HepG2 (cell line): ENCODE measurements at regions not wholly inside any gene's neighbourhood (a gene's known extent, or its start where the extent isn't known, plus 50 kb on each side); places are given as distances from the start of the nearest gene placed in this dataset.

Experiments used
- ATAC-seq: fragments of 200-7000 bp; cut with Tn5 transposase; 3 replicates; pipeline ENCODE4 v1.9.1; 2020; ENCODE audit warnings: mild to moderate bottlenecking, moderate library complexity
- BruUV-seq: library from RNA; stranded (reverse); fragments of 400-500 nt; replicated peaks from 2 replicates; lab custom pipeline; 2021; lab: Mats Ljungman, UMichigan
- CTCF ChIA-PET: fragments of 300-600 bp; formaldehyde crosslinking; extraction: SDS; loops from one replicate; lab custom pipeline; 2021; ENCODE audit warnings: low total read pairs, inconsistent platforms, low intra/inter-chr PET ratio; lab: Yijun Ruan, JAX
- POLR2A ChIA-PET: fragments of 350-600 bp; sonication (Branson Sonifier 250); formaldehyde crosslinking; loops from one replicate; lab custom pipeline; 2020; ENCODE audit warnings: antibody characterized with exemption, inconsistent platforms; lab: Yijun Ruan, JAX
- DNase-seq: peaks from one replicate; pipeline ENCODE4 v3.0.0-alpha.2; 2015; ENCODE audit warnings: low spot score
- FAIRE-seq: peaks from 3 replicates; lab custom pipeline; 2011; peaks lifted over from hg19 to GRCh38; lab: Jason Lieb, UNC
- H2AFZ ChIP-seq: one replicate; pipeline ENCODE4 v1.6.1; 2011; ENCODE audit warnings: low read length, inconsistent platforms
- H3K27ac ChIP-seq: fragments of 300-600 bp; 3 replicates; pipeline ENCODE4 v1.8.0; 2011; ENCODE audit warnings: mixed run types, mild to moderate bottlenecking, mixed read lengths, low read length, inconsistent platforms; ENCODE audit not compliant: insufficient read depth; ENCODE audit errors: extremely low read length
- H3K27me3 ChIP-seq, 2 experiments: fragments of 200-600 bp in 1 of 2; 2 replicates in 1 of 2; 3 replicates in 1 of 2; pipeline versions ENCODE4 v1.6.0 to v1.8.0; 2011; ENCODE audit warnings: low read length in 2 of 2, mild to moderate bottlenecking in 2 of 2, moderate library complexity in 2 of 2, inconsistent platforms in 1 of 2; ENCODE audit not compliant: insufficient read depth in 2 of 2, control insufficient read depth in 1 of 2
- H3K36me3 ChIP-seq, 2 experiments: fragments of 200-600 bp in 1 of 2; replicated peaks in 1 of 2; 2 replicates in 1 of 2; 3 replicates in 1 of 2; pipeline versions ENCODE4 v1.5.1 to v1.8.0; 2011; ENCODE audit warnings: low read length in 2 of 2, inconsistent platforms in 1 of 2; ENCODE audit not compliant: insufficient read depth in 2 of 2, control insufficient read depth in 1 of 2
- H3K4me1 ChIP-seq: 2 replicates; pipeline ENCODE4 v1.5.1; 2012; ENCODE audit warnings: low read length, inconsistent platforms; ENCODE audit not compliant: insufficient read depth
- H3K4me2 ChIP-seq: 2 replicates; pipeline ENCODE4 v1.6.0; 2011; ENCODE audit warnings: low read depth, low read length, inconsistent platforms
- H3K4me3 ChIP-seq, 3 experiments: fragments of 200-600 bp in 1 of 3; sonication (generic), shearing (Covaris generic) in 1 of 3; replicated peaks in 1 of 3; 2 replicates each; pipeline ENCODE4 v1.5.1; 2011 to 2016; ENCODE audit warnings: low read length in 3 of 3, inconsistent platforms in 2 of 3, low read depth in 2 of 3, mild to moderate bottlenecking in 2 of 3, control low read depth in 1 of 3, mixed read lengths in 1 of 3; ENCODE audit not compliant: insufficient read depth in 1 of 3
- H3K79me2 ChIP-seq: one replicate; pipeline ENCODE4 v1.6.1; 2011; ENCODE audit warnings: low read length, inconsistent platforms; ENCODE audit not compliant: insufficient read depth
- H3K9ac ChIP-seq: 2 replicates; pipeline ENCODE4 v1.6.0; 2011; ENCODE audit warnings: mild to moderate bottlenecking, low read depth, low read length, inconsistent platforms; ENCODE audit not compliant: insufficient read depth
- H3K9me3 ChIP-seq: 2 replicates; pipeline ENCODE4 v1.5.1; 2012; ENCODE audit warnings: mild to moderate bottlenecking, low read length
- H4K20me1 ChIP-seq: 2 replicates; pipeline ENCODE4 v1.6.0; 2011; ENCODE audit warnings: inconsistent platforms, mild to moderate bottlenecking, low read length, moderate library complexity; ENCODE audit not compliant: insufficient read depth
- AHDC1 ChIP-seq: sonication (generic); formaldehyde crosslinking; IDR thresholded peaks from 2 replicates; pipeline ENCODE4 v1.5.1; 2020; ENCODE audit warnings: mild to moderate bottlenecking, missing genetic modification reagents, borderline replicate concordance
- ELF4 ChIP-seq: sonication (generic); formaldehyde crosslinking; IDR thresholded peaks from 2 replicates; pipeline ENCODE4 v1.5.0; 2020; ENCODE audit warnings: missing genetic modification reagents, mild to moderate bottlenecking, moderate library complexity, borderline replicate concordance
- EP300 ChIP-seq, 3 experiments: sonication (generic) in 1 of 3; formaldehyde crosslinking in 1 of 3; IDR thresholded peaks; 2 replicates each; pipeline versions ENCODE4 v1.5.1 to v1.6.1; 2011 to 2020; ENCODE audit warnings: low read depth in 2 of 3, low read length in 2 of 3, borderline replicate concordance in 1 of 3, improper control_type of control experiment in 1 of 3, mild to moderate bottlenecking in 1 of 3, missing genetic modification reagents in 1 of 3, moderate library complexity in 1 of 3
- HDAC6 ChIP-seq: fragments of 200-600 bp; sonication (generic); IDR thresholded peaks from 2 replicates; pipeline ENCODE4 v1.7.0; 2017; ENCODE audit warnings: mild to moderate bottlenecking, antibody characterized with exemption, low read length, low read depth
- HOXA3 ChIP-seq: sonication (generic); formaldehyde crosslinking; IDR thresholded peaks from 2 replicates; pipeline ENCODE4 v1.5.0; 2020; ENCODE audit warnings: missing genetic modification reagents
- ZNF12 ChIP-seq: sonication (generic); formaldehyde crosslinking; IDR thresholded peaks from 2 replicates; pipeline ENCODE4 v1.5.0; 2020; ENCODE audit warnings: missing genetic modification reagents
- ZNF512B ChIP-seq: sonication (generic); formaldehyde crosslinking; IDR thresholded peaks from 2 replicates; pipeline ENCODE4 v1.5.1; 2020; ENCODE audit warnings: missing genetic modification reagents, mild to moderate bottlenecking, borderline replicate concordance
- ZNF543 ChIP-seq: sonication (generic); formaldehyde crosslinking; IDR thresholded peaks from 2 replicates; pipeline ENCODE4 v1.4.0; 2020; ENCODE audit warnings: mild to moderate bottlenecking, missing genetic modification reagents
- WGBS: methylation state at CpG from one replicate; pipeline ENCODE4 v1.1.6; 2017; ENCODE audit warnings: low lambda C conversion rate; 5-methylcytosine and 5-hydroxymethylcytosine counted together
- in situ Hi-C: cut with HindIII; loops from 2 replicates; pipeline ENCODE4 v1.10.0; 2017; ENCODE audit warnings: low pct_unique_long_range_greater_than_20kb; ENCODE audit not compliant: extremely low pct_ligation_motif_present
- intact Hi-C: fragments of 100-400 bp; cut with micrococcal nuclease; formaldehyde crosslinking; loops from one replicate; pipeline ENCODE4 v1.10.0; 2022; ENCODE audit not compliant: unreplicated experiment

- no peak for TF ChIP-seq ZNF512B (CRISPR knock-in tag)
- TF ChIP-seq HOXA3 = no peak
- TF ChIP-seq EP300 (IDR thresholded peaks at IDR 0.05; ENCODE audit: low read depth in 2 of 2, low read length in 2 of 2) = no peak
- no peak for TF ChIP-seq EP300 (CRISPR knock-in tag; IDR thresholded peaks at IDR 0.05; ENCODE audit: borderline replicate concordance)
Measured at GRCh38 chr10:78651287-78651686, 417.5 kb upstream of the ZMIZ1 start (continued).

GRCh38 chr10:78653555-78653954 lies 415.2 kb upstream of the ZMIZ1 start:
- no peak overlapping the region for H3K9ac ChIP-seq
- peaks cover 30% of the 10 kb centered on the region for H3K4me1 ChIP-seq
- in situ Hi-C loops = no loop called here
- TF ChIP-seq ZNF543 (CRISPR knock-in tag) (no peak), ZNF12 (CRISPR knock-in tag) (peak; percentile 89), ELF4 (CRISPR knock-in tag) (no peak), HDAC6 (no peak), AHDC1 (CRISPR knock-in tag) (no peak)
- TF ChIP-seq, all 625 proteins: peak for 1
- Histone ChIP-seq H3K79me2 (no peaks in the 10 kb centered on the region), H3K9me3 (no peaks in the 10 kb centered on the region), H4K20me1 (no peaks in the 10 kb centered on the region), H3K4me3 (no peak overlapping the region), H3K36me3 (no peaks in the 10 kb centered on the region), H2AFZ (no peak overlapping the region), H3K27ac (no peak overlapping the region), H3K27me3 (no peaks in the 10 kb centered on the region), H3K4me2 (no peak overlapping the region)
- FAIRE-seq (no peak), DNase-seq (no peak), ATAC-seq (no peak)
- POLR2A ChIA-PET = interaction anchor here (1.1 kb wide), 1 partner anchor 195 kb away, joined by 3 read pairs; no protein-coding TSS in a partner anchor
- CTCF ChIA-PET = no interaction called here
- WGBS = 50% methylated on average over 2 of the region's 2 CpGs
- intact Hi-C loops = loop anchor here (10.0 kb wide), 1 partner anchor 121 kb away; no protein-coding TSS in a partner anchor
- no TSS peak for BruUV-seq
